GM18502 (cell line): ENCODE measurements at regions not wholly inside any gene's neighbourhood (a gene's known extent, or its start where the extent isn't known, plus 50 kb on each side); places are given as distances from the start of the nearest gene placed in this dataset.

ENCODE experiments used
- ATAC-seq: cut with Tn5 transposase; IDR thresholded peaks from one replicate; pipeline ENCODE4 v1.9.1; 2021; ENCODE audit warnings: mild to moderate bottlenecking; ENCODE audit not compliant: unreplicated experiment, poor library complexity

- ATAC-seq = no peak
These were observed 55.2 kb upstream of the MID1IP1 start for GRCh38 chrX:38746102-38746501.

- peak; percentile 40 for ATAC-seq
These were observed 50.7 kb upstream of the MID1IP1 start for GRCh38 chrX:38750551-38750950.
